Calu3 (cell line): ENCODE measurements at regions not wholly inside any gene's neighbourhood (a gene's known extent, or its start where the extent isn't known, plus 50 kb on each side); places are given as distances from the start of the nearest gene placed in this dataset.

ENCODE experiments used
- BruUV-seq: library from RNA; stranded (reverse); fragments of 400-500 nt; replicated peaks from 2 replicates; lab custom pipeline; 2021; lab: Mats Ljungman, UMichigan
- CTCF ChIA-PET: fragments of 300-600 bp; sonication (Branson Sonifier 250); formaldehyde crosslinking; loops from one replicate; lab custom pipeline; 2022; ENCODE audit warnings: antibody characterized with exemption; lab: Charles Lee
- DNase-seq: peaks from one replicate; pipeline ENCODE4 v3.0.0; 2022
- H3K27ac Mint-ChIP-seq: one replicate; pipeline ENCODE4 v1.8.0; 2022; ENCODE audit warnings: mixed read lengths; ENCODE audit not compliant: unreplicated experiment
- H3K27me3 Mint-ChIP-seq: one replicate; pipeline ENCODE4 v1.8.0; 2022; ENCODE audit warnings: mixed read lengths; ENCODE audit not compliant: unreplicated experiment
- H3K36me3 Mint-ChIP-seq: one replicate; pipeline ENCODE4 v1.8.0; 2022; ENCODE audit warnings: mild to moderate bottlenecking, moderate library complexity, mixed read lengths; ENCODE audit not compliant: insufficient read depth, unreplicated experiment
- H3K4me1 Mint-ChIP-seq: one replicate; pipeline ENCODE4 v1.8.0; 2022; ENCODE audit warnings: mild to moderate bottlenecking, low read depth, mixed read lengths; ENCODE audit not compliant: unreplicated experiment
- H3K4me3 Mint-ChIP-seq: one replicate; pipeline ENCODE4 v1.8.0; 2022; ENCODE audit warnings: mild to moderate bottlenecking, low read depth, moderate library complexity, mixed read lengths; ENCODE audit not compliant: unreplicated experiment
- H3K9me3 Mint-ChIP-seq: one replicate; pipeline ENCODE4 v1.8.0; 2022; ENCODE audit warnings: low read depth, mixed read lengths; ENCODE audit not compliant: unreplicated experiment
- intact Hi-C: fragments of 100-400 bp; cut with micrococcal nuclease; formaldehyde crosslinking; loops from one replicate; pipeline ENCODE4 v1.10.0; 2022; ENCODE audit not compliant: unreplicated experiment
- TF ChIP-seq, protein P1 (sequence below): fragments of 200-600 bp; IDR thresholded peaks from one replicate; pipeline ENCODE4 v1.8.0; 2022; ENCODE audit warnings: antibody characterized with exemption; ENCODE audit not compliant: unreplicated experiment

DNA sequence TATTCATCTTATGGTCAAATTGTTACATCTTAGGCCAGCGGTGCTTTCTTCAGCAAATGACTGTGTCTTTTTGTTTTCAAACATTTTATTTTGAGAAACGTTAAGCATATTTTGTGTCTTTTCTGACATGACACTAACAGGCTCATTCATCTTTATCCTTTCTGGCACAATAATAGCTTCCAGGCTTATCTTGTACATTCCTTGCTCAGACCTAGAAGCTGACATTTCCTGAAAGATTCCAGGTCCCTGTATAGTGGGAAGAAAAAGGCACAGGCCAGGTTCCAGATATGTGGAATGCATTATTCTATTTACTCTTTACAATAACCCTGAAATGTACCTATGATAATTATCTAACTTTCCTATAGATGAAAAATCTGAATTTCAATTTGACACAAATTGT lies 379.1 kb upstream of the B3GAT1 start:
- CTCF ChIA-PET, result no interaction called here
- Mint-ChIP-seq H3K9me3 (peaks cover 5% of the 10 kb centered on the region), H3K36me3 (no peaks in the 10 kb centered on the region), H3K4me3 (no peak overlapping the region), H3K4me1 (no peaks in the 10 kb centered on the region), H3K27ac (no peak overlapping the region), H3K27me3 (no peaks in the 10 kb centered on the region)
- TF ChIP-seq, protein P1, sequence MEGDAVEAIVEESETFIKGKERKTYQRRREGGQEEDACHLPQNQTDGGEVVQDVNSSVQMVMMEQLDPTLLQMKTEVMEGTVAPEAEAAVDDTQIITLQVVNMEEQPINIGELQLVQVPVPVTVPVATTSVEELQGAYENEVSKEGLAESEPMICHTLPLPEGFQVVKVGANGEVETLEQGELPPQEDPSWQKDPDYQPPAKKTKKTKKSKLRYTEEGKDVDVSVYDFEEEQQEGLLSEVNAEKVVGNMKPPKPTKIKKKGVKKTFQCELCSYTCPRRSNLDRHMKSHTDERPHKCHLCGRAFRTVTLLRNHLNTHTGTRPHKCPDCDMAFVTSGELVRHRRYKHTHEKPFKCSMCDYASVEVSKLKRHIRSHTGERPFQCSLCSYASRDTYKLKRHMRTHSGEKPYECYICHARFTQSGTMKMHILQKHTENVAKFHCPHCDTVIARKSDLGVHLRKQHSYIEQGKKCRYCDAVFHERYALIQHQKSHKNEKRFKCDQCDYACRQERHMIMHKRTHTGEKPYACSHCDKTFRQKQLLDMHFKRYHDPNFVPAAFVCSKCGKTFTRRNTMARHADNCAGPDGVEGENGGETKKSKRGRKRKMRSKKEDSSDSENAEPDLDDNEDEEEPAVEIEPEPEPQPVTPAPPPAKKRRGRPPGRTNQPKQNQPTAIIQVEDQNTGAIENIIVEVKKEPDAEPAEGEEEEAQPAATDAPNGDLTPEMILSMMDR, result no peak
- DNase-seq, result no peak
- BruUV-seq, result no TSS peak
- intact Hi-C loops, result no loop called here

DNA sequence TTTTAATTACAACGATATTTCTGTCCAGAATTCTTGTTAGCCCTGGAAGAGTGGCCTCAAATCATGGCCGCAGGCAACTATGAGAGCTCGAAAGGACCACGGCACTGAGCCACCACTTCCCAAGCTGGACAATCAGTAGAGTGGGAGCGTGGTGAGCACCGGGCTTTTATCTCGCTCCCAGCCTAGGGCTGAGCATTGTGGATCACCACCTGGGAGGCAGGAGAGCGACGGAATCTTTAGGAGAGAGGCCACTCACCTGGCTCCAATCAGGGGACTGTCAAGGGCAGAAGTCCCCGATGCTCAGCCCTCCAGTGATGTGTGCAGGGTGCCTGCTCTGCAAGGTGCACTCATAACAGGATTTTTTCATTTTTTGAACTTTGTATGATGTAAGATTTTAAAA lies 377.1 kb upstream of the B3GAT1 start:
- CTCF ChIA-PET, result no interaction called here
- intact Hi-C loops, result no loop called here
- TF ChIP-seq, protein P1, result no peak
- no peaks in the 10 kb centered on the region for H3K36me3 Mint-ChIP-seq
- H3K27me3 Mint-ChIP-seq, result no peaks in the 10 kb centered on the region
- no peak overlapping the region for H3K27ac Mint-ChIP-seq
- no peak overlapping the region for H3K4me3 Mint-ChIP-seq
- no TSS peak for BruUV-seq
- no peak for DNase-seq
- H3K4me1 Mint-ChIP-seq, result no peaks in the 10 kb centered on the region
- H3K9me3 Mint-ChIP-seq, result peaks cover 6% of the 10 kb centered on the region

DNA sequence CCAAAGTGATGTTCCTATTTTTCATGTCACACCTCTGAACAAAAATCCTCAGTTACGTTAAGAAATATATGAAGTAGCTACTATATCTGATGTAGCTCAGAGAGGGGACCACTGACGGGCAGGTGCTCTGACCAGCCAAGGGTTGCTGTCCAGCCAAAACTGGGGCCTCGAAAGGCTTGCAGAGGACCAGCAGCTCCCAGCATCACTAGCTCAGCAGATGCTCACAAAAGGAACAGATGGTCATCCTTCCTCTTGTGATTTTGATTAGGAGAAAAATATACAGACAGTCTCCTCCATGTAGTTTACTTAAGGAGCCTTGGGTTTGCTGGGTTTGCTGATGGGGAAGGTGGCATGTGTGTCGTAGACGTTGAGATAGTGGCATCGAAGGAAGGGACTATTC lies 374.6 kb upstream of the B3GAT1 start:
- CTCF ChIA-PET, result no interaction called here
- H3K4me3 Mint-ChIP-seq, result no peak overlapping the region
- TF ChIP-seq, protein P1, result no peak
- H3K9me3 Mint-ChIP-seq, result peaks cover 14% of the 10 kb centered on the region
- no peaks in the 10 kb centered on the region for H3K4me1 Mint-ChIP-seq
- no peaks in the 10 kb centered on the region for H3K36me3 Mint-ChIP-seq
- no TSS peak for BruUV-seq
- H3K27me3 Mint-ChIP-seq, result no peaks in the 10 kb centered on the region
- no peak for DNase-seq
- intact Hi-C loops, result no loop called here
- no peak overlapping the region for H3K27ac Mint-ChIP-seq

DNA sequence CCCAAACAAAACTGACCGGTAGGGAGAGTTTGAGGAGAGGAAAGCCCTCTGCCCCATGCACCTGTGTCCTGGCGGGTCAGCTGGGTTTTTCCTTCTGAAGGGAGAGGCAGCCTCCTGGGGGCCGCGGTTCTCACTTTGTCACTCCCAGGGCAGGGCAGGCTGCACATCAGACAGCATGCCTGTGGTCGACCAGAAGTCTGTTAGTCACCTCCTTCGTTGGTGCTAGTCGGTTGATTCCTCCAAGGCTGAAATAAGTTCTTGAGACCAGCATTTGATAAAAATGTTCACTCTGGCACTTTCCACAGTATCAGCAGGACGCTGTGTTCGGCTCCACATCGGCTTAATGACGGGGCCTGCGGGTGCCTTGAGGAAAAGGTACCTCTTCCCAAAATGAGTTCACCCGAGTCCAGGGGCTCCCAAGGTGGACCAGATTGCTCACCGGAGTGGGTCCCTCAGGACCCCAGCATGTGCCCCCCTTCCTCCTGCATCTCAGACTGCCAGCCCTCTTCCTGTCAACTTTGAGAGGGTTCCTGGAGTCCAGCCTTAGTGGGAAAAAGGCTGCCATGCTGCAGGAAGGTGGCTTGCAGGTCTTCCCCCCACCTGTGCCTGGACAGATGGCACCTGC lies 373.7 kb upstream of the B3GAT1 start:
- Mint-ChIP-seq H3K36me3 (no peaks in the 10 kb centered on the region), H3K4me1 (no peaks in the 10 kb centered on the region), H3K27me3 (no peaks in the 10 kb centered on the region), H3K4me3 (no peak overlapping the region), H3K9me3 (peaks cover 14% of the 10 kb centered on the region), H3K27ac (no peak overlapping the region)
- no peak for DNase-seq
- TF ChIP-seq, protein P1, result no peak
- no TSS peak for BruUV-seq
- intact Hi-C loops, result no loop called here
- CTCF ChIA-PET, result no interaction called here
